ENCODE measurements at regions not wholly inside any gene's neighbourhood (a gene's known extent, or its start where the extent isn't known, plus 50 kb on each side); places are given as distances from the start of the nearest gene placed in this dataset.

GRCh38 chr5:68122439-68123328 lies 92.9 kb upstream of the PIK3R1 start (continued):
- TF ChIP-seq EP300 (IDR thresholded peaks at IDR 0.05; ENCODE audit: borderline replicate concordance in 1 of 2, control insufficient read depth in 1 of 2, low read depth in 2 of 2, low read length in 2 of 2) = no peak
- TF ChIP-seq GABPA (IDR thresholded peaks at IDR 0.05; ENCODE audit: low read depth) = no peak
- TF ChIP-seq SREBF1 (IDR thresholded peaks at IDR 0.05; ENCODE audit: low read length) = no peak
- no peak for TF ChIP-seq ZZZ3 (IDR thresholded peaks at IDR 0.05; ENCODE audit: control insufficient read depth, insufficient read length, low read depth)
- no peak for TF ChIP-seq ATF3 (IDR thresholded peaks at IDR 0.05; ENCODE audit: borderline replicate concordance, extremely low read depth, low read depth, low read length)
- TF ChIP-seq, protein P1, sequence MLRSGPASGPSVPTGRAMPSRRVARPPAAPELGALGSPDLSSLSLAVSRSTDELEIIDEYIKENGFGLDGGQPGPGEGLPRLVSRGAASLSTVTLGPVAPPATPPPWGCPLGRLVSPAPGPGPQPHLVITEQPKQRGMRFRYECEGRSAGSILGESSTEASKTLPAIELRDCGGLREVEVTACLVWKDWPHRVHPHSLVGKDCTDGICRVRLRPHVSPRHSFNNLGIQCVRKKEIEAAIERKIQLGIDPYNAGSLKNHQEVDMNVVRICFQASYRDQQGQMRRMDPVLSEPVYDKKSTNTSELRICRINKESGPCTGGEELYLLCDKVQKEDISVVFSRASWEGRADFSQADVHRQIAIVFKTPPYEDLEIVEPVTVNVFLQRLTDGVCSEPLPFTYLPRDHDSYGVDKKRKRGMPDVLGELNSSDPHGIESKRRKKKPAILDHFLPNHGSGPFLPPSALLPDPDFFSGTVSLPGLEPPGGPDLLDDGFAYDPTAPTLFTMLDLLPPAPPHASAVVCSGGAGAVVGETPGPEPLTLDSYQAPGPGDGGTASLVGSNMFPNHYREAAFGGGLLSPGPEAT (IDR thresholded peaks at IDR 0.05; ENCODE audit: low read depth) = no peak
- no peak for TF ChIP-seq NBN (IDR thresholded peaks at IDR 0.05)
- TF ChIP-seq CBX3 (IDR thresholded peaks at IDR 0.05; ENCODE audit: borderline replicate concordance, low read depth) = no peak
- TF ChIP-seq TCF3 (IDR thresholded peaks at IDR 0.05; ENCODE audit: borderline replicate concordance, insufficient read depth, low read depth, low read length) = no peak

GRCh38 chr5:68116868-68117411 lies 98.6 kb upstream of the PIK3R1 start:
- H2AFZ ChIP-seq (ENCODE audit: control insufficient read depth, low read depth, low read length) = no peak overlapping the region
- ChIA-PET CTCF (no interaction called here), RAD21 (ENCODE audit: unreplicated experiment) (interaction anchor here (0.6 kb wide), 1 partner anchor 39 kb away, joined by 3 read pairs; no protein-coding TSS in a partner anchor), SMC1A (ENCODE audit: uncharacterized antibody, unreplicated experiment) (interaction anchor here (0.7 to 1.2 kb wide), 2 partner anchors 53 to 579 kb away, joined by 3 to 4 read pairs; no protein-coding TSS in a partner anchor), POLR2A (no interaction called here)
- H3K4me2 ChIP-seq (ENCODE audit: control insufficient read depth, insufficient read depth) = no peak overlapping the region
- no peak overlapping the region for H3K4me3 ChIP-seq
- H3K36me3 ChIP-seq (ENCODE audit: control insufficient read depth in 2 of 2, insufficient read depth in 2 of 2, low read length in 1 of 2) = no peaks in the 10 kb centered on the region
- H4K20me1 ChIP-seq (ENCODE audit: control insufficient read depth, insufficient read depth) = no peaks in the 10 kb centered on the region
- DNase-seq (ENCODE audit: low read depth, low spot score) (no peak), FAIRE-seq (no peak), ATAC-seq (no peak)
- BruUV-seq (replicated peaks) = no TSS peak
- in situ Hi-C loops (cut with MboI) (no loop called here), intact Hi-C loops (cut with micrococcal nuclease; ENCODE audit: unreplicated experiment) (no loop called here)
- WGBS (ENCODE audit: insufficient coverage, insufficient replicate concordance, low lambda C conversion rate, missing lambda C conversion rate) = 75% methylated on average over 2 of the region's 2 CpGs
- no peaks in the 10 kb centered on the region; the same call in 1 of the 2 replicates for H3K4me1 ChIP-seq (ENCODE audit: control insufficient read depth, insufficient read depth, low read length)
- H3K9ac ChIP-seq (ENCODE audit: control insufficient read depth, insufficient read depth, low read length) = no peak overlapping the region
- H3K9me3 ChIP-seq (replicated peaks; ENCODE audit: control insufficient read depth, insufficient read depth, low read length) = no peaks in the 10 kb centered on the region
- no peaks in the 10 kb centered on the region for H3K79me2 ChIP-seq (ENCODE audit: control insufficient read depth, insufficient read depth, low read length)
- no peak overlapping the region for H3K27ac ChIP-seq (ENCODE audit: control insufficient read depth, insufficient read depth)
- H3K27me3 ChIP-seq (replicated peaks in 1 of 2; ENCODE audit: control insufficient read depth in 2 of 2, insufficient read depth in 2 of 2, low read length in 1 of 2) = no peaks in the 10 kb centered on the region
- TF ChIP-seq NR2C2 (IDR thresholded peaks at IDR 0.05; ENCODE audit: borderline replicate concordance, control insufficient read depth, insufficient read length, low read depth) (no peak), ATF7 (IDR thresholded peaks at IDR 0.05; ENCODE audit: low read depth) (no peak), RAD21 (IDR thresholded peaks at IDR 0.05; ENCODE audit: insufficient read depth, low read depth, low read length) (no peak), RB1 (IDR thresholded peaks at IDR 0.05; ENCODE audit: borderline replicate concordance) (no peak), CEBPB (IDR thresholded peaks at IDR 0.05; ENCODE audit: borderline replicate concordance in 1 of 2, low read depth in 2 of 2, low read length in 2 of 2) (no peak), ZBED1 (IDR thresholded peaks at IDR 0.05; ENCODE audit: borderline replicate concordance) (no peak), ETV6 (conservative IDR thresholded peaks at IDR 0.05 in 1 of 2, IDR thresholded peaks at IDR 0.05 in 1 of 2; ENCODE audit: borderline replicate concordance in 1 of 2, low read depth in 1 of 2) (no peak), PML (IDR thresholded peaks at IDR 0.05; ENCODE audit: low read length) (no peak), SUZ12 (IDR thresholded peaks at IDR 0.05; ENCODE audit: unreplicated experiment) (no peak), MTA2 (IDR thresholded peaks at IDR 0.05; ENCODE audit: low read depth) (no peak)
- TF ChIP-seq, protein P2, sequence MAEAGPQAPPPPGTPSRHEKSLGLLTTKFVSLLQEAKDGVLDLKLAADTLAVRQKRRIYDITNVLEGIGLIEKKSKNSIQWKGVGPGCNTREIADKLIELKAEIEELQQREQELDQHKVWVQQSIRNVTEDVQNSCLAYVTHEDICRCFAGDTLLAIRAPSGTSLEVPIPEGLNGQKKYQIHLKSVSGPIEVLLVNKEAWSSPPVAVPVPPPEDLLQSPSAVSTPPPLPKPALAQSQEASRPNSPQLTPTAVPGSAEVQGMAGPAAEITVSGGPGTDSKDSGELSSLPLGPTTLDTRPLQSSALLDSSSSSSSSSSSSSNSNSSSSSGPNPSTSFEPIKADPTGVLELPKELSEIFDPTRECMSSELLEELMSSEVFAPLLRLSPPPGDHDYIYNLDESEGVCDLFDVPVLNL (IDR thresholded peaks at IDR 0.05; ENCODE audit: low read depth, low read length) = no peak
